Activated CD4-positive, CD25-positive, alpha-beta regulatory T cell treated with anti-CD3 and anti-CD28 coated beads, Interleukin-2, amount 50 U/mL, for 24 hours (primary cell): ENCODE measurements at regions not wholly inside any gene's neighbourhood (a gene's known extent, or its start where the extent isn't known, plus 50 kb on each side); places are given as distances from the start of the nearest gene placed in this dataset.

ENCODE experiments used
- ATAC-seq, 2 donors: fragments of 150-1000 bp; cut with Tn5 transposase; one replicate each; pipeline ENCODE4 v1.10.0; 2021; ENCODE audit warnings: mild to moderate bottlenecking in 1 of 2, moderate library complexity in 1 of 2

DNA sequence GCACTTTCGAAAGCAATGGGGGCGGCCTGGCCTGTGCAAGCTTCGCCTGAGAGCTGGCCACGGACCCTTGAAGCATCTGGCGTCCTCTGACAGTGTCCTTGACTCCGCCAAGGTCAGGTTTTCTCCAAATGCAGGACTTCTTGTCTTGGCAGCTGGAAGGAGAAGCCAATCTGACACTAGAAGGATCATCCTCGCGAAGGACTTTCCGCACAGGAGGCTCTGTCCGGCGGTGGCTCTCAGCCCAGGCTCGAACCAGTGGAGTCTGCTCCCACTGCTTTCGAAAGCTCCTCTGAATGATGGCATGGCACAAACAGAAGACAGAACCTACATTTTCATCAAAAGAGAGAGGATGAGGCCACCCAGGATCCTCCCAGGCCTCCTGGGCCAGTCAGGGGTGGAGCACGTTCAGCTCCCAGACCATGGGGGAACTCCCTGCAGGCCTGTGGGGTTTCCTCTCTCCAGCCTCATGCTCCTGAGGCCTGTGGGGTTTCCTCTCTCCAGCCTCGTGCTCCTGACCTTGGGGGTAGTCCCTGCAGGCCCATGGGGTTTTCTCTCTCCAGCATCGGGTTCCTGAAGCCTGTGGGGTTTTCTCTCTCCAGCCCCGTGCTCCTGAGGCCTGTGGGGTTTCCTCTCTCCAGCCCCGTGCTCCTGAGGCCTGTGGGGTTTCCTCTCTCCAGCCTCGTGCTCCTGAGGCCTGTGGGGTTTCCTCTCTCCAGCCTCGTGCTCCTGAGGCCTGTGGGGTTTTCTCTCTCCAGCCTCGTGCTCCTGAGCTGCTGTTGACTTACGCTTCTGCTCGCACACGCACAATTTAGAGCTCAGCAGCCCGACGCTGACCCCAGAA, 396.5 kb upstream of the SALL3 start:
- ATAC-seq: no peak

GRCh38 chr18:78583739-78584458, 395.7 kb upstream of the SALL3 start:
- ATAC-seq: no peak

DNA sequence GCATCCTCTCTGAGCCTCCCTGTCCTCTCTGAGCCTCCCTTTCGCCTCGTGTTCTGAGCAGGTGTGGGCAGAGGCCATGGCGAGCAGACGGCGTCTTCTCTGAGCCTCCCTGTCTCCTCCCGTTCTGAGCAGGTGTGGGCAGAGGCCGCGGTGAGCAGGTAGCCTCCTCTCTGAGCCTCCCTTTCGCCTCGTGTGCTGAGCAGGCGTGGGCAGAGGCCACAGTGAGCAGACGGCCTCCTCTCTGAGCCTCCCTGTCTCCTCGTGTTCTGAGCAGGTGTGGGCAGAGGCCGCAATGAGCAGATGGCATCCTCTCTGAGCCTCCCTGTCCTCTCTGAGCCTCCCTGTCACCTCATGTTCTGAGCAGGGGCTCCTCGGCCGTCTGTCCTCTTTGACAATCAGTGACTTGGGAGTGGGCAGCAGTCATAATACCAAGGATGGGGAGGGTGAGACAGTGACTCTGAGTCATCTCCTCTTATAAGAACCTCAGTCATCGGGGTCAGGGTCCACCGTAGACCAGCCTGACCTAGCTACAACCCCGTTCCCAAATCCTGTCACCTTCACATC, 395.1 kb upstream of the SALL3 start:
- ATAC-seq: no peak

GRCh38 chr18:78586586-78586985, 393.0 kb upstream of the SALL3 start:
- ATAC-seq: no peak

DNA sequence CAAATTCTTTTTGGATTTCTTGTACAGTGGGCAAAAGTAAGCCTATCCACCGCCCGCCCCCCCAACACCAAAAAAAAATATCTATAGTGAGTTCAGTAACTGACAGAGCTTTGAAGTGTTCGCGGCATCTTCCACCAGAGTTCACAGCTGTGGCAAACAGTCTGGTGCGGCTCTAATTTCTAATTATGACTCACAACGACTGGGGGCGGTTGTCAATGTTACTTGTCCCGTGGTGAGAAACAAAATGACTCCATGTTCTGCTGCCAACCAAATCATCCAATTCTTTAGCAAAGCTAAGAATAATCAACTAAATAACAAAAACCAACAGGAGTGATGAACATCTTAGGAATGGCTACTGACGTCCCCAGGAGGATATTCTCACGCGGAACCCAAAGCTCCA, 392.5 kb upstream of the SALL3 start:
- no peak for ATAC-seq

DNA sequence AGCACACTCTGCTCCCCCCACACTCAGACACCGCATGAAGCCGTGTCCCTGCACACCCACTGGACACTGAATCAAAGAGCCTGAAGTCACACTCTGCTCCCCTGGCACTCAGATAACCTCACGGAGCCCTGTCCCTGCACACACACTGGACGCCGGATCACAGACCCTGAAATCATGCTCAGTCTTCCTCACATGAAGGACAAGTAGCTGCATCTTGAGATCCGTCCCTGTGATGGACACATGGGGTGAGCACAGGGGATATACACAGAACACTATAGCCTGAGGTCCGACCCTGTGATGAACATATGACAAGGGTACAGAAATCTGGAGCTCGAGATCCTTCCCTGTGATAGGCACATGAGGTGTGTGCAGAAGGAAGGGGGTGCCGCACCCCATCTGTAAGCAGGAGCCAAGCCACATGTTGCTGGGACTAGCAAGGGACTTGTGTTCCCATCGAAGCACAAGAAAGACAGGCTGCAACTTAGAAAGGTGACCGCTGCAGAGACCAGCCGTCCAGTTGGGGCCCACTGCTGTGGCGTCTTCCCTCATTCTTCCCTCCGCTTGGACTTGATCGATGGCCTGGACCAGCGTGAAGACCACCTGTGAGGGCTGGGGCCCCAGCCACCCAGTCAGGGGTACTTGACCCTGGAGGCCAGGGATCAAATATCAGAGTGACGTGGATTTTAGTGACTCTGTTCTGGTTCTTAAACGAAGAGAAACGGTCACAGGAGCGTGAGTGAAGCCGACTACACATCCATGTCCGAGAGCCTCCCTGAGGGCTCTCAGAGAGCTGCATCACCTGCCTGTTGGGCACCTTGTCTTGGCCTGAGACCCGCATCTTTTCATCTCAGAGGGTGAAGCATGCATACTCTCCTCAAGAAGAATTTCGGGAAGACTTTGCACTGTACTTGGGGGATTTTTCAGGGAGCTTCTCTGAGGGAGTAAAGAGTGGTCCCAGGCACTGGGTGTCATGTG, 391.7 kb upstream of the SALL3 start:
- no peak for ATAC-seq

GRCh38 chr18:78589916-78590437, 389.6 kb upstream of the SALL3 start:
- ATAC-seq: no peak

DNA sequence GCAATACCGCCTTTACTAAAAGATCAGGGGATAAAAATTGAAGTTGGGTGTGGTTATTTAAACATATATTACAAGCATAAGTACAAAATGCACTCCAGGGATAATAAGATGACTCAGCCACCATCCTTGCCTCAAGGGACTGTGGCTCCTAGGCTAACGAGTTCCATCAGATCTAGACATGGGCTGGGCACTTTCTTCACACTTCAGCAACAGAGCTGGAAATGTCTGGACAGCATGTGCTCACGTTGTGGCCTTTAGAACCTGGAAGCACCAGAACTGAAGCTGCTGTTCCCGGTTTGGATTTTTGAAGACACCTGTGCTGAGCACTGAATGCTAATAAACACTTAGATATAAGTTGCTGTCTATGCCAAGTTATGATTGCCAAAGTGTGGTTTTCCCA, 384.2 kb upstream of the SALL3 start:
- ATAC-seq: no peak

GRCh38 chr18:78595924-78596573, 383.6 kb upstream of the SALL3 start:
- no peak for ATAC-seq

DNA sequence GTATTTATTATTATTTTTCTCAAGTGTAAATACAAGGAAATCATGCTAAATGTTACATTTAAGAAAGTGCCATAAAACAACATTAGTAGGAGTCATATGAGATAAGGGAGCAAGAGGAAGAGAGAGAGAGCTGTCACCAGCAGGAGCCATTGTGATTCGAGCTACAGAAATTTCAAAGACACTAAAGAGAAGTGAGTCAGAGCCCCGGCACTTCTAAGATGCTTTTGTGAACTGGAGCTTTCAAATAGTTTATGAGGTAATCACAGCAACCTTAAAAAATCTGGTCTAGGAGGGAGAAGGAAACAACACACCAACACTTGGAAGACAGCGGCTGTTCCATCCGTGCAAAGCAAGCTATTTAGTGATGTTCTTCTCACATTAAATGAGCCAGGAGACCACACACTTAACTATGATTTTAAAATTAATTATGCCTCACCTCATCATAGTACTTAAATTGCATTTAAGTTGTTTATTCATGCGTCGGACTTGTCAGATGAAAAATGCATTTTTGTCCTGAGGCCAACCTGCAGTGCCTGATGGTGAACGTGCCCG, 382.7 kb upstream of the SALL3 start:
- no peak for ATAC-seq

- ATAC-seq: no peak
Measured at GRCh38 chr18:78601349-78601748, 378.3 kb upstream of the SALL3 start.

DNA sequence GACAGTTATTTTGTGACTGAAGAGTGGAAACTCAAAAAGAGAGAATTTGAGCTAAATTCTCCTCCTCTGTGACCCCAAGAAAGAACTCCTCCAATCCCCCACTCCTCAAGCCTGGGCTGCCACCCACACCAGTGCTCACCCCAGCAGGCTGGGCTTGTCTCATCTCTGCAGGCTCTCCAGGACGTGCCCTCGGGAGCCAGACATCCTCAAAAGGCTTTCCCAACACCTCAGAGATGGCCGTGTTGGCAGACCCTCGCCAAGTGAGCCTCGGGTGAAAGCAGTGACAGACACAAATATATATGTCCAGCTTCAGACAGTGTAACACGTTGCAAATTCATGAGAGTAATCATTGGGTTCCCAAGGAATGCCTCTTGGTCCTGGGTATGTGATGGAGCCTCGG, 377.7 kb upstream of the SALL3 start:
- ATAC-seq: no peak

DNA sequence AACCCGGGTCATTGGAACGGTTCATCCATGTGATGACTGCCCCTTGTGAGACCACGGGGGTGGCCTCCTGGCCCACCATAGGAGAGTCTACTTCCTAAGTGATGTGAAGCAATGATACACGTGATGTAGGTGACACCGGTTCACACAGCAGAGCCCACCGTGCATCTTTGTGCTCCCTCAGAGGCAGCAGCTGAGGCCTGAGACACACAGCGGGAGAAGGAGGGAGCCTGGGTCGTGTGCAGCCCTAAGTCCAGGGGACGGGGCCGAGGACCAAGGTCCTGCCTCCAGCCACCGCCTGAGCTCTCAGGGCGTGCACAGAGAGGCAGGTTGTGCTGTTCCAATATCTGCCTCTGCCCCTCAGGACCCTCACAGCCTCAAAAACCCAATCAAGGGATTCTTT, 377.2 kb upstream of the SALL3 start:
- no peak for ATAC-seq

- no peak for ATAC-seq
Measured at GRCh38 chr18:78603102-78603983, 376.3 kb upstream of the SALL3 start.

- ATAC-seq: no peak
Measured at GRCh38 chr18:78605255-78605654, 374.4 kb upstream of the SALL3 start.

- ATAC-seq: no peak
Measured at GRCh38 chr18:78607221-78607620, 372.4 kb upstream of the SALL3 start.

GRCh38 chr18:78607784-78608183, 371.8 kb upstream of the SALL3 start:
- no peak for ATAC-seq

DNA sequence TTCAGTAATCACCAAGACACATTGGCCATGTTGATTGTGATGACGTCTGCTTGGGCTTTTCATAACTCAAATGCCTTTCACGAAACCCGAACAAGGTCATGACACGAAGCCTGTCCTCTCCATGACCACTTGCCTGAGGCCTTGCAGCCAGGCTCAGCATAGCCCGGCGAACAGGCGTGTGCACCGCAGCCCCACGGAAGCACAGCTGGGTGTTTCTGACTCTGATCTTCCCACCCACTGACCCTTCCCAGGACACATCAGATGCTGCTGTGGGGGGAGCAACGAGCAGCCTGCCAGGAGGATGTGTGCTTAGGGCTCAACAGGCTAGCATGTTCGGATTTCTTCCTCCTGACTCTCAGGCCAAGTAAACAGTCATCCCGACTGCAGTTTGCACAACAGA, 369.4 kb upstream of the SALL3 start:
- ATAC-seq: no peak

DNA sequence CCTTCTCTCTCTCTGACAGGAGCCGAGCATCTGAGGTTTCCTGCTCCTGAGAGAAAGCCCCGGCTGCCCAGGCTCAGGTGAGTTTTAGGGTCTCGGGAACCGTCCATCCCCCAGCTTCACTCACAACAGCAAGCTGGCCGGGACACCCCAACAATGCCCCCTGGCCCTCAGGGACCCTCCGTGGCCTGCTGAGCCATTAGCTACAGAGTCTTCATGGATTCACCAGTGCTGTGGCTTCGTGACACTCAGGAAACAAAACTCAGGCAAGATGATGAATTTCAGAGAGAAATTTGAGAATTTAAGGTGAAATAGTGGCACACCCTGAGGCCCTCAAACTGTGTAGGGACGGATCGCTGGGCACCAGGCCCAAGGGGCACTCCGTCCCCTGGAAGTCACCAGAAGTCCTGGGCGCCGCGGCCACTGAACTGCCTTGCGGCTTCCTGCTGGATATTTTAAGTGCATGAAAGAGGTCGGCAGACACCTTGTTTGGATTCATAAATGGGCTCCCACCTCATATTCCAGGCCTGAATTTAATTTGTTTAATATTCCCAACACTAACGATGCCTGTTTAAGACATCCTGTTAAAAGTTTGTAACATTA, 368.3 kb upstream of the SALL3 start:
- ATAC-seq: no peak

DNA sequence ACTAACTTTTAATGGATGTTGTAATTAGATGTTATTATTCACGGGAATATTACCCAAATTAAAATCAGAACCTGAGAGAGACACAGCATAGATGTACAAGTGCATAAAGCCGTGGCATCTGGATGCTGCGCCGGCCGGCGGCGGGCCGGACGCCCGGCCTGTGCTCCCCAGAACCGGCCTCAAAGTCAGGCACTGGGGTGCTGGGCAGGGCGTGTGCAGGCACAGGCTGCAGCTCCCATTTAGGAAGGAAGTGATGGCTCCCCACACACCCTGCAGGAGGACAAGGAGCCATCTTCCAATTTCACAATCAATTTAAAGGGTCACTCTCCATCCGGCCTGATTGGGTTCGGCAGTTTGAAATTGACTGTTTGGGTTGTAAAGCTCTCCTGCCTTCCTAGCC, 367.7 kb upstream of the SALL3 start:
- ATAC-seq: no peak
